SK-N-SH (cell line): ENCODE measurements at regions not wholly inside any gene's neighbourhood (a gene's known extent, or its start where the extent isn't known, plus 50 kb on each side); places are given as distances from the start of the nearest gene placed in this dataset.

Experiments used
- CTCF ChIA-PET: fragments of 300-600, 350-600 bp; formaldehyde crosslinking; extraction: SDS; loops from one replicate; lab custom pipeline; 2021; lab: Yijun Ruan, JAX
- POLR2A ChIA-PET: fragments of 350-600 bp; sonication (Branson Sonifier 250); formaldehyde crosslinking; extraction: SDS; loops from one replicate; lab custom pipeline; 2020; ENCODE audit warnings: antibody characterized with exemption, inconsistent platforms; lab: Yijun Ruan, JAX
- DNase-seq: peaks from one replicate; pipeline ENCODE4 v3.0.0; 2012
- H2AFZ ChIP-seq: fragments of 200-600 bp; sonication (generic); 2 replicates; pipeline ENCODE4 v1.8.1; 2016; ENCODE audit warnings: antibody characterized with exemption, mild to moderate bottlenecking, low read depth
- H3F3A ChIP-seq: fragments of 200-600 bp; sonication (generic); replicated peaks from 2 replicates; pipeline ENCODE3; 2016; ENCODE audit warnings: antibody characterized with exemption, mild to moderate bottlenecking; ENCODE audit not compliant: insufficient read depth
- H3K27ac ChIP-seq, 2 experiments: fragments of 200-500 bp in 1 of 2; fragments of 200-600 bp in 1 of 2; sonication (Bioruptor generic) in 1 of 2; sonication (generic), shearing (Covaris generic) in 1 of 2; 2 replicates each; pipeline versions ENCODE4 v1.5.1 to v1.6.1; 2014 to 2016; ENCODE audit warnings: low read depth in 2 of 2, inconsistent platforms in 1 of 2, low read length in 1 of 2, mild to moderate bottlenecking in 1 of 2, mixed read lengths in 1 of 2
- H3K27me3 ChIP-seq: fragments of 200-600 bp; sonication (generic), shearing (Covaris generic); 2 replicates; pipeline ENCODE4 v1.6.1; 2016; ENCODE audit warnings: mixed run types; ENCODE audit not compliant: insufficient read depth
- H3K36me3 ChIP-seq, 2 experiments: fragments of 200-500 bp in 1 of 2; fragments of 200-600 bp in 1 of 2; sonication (Bioruptor generic) in 1 of 2; sonication (generic) in 1 of 2; replicated peaks in 1 of 2; 2 replicates each; pipeline versions ENCODE3 to v1.5.1; 2014 to 2016; ENCODE audit warnings: low read length in 1 of 2, mild to moderate bottlenecking in 1 of 2; ENCODE audit not compliant: insufficient read depth in 2 of 2, control insufficient read depth in 1 of 2
- H3K4me1 ChIP-seq, 2 experiments: fragments of 200-500 bp in 1 of 2; fragments of 200-600 bp in 1 of 2; sonication (Bioruptor generic) in 1 of 2; sonication (generic), shearing (Covaris generic) in 1 of 2; 2 replicates each; pipeline versions ENCODE4 v1.5.1 to v1.6.1; 2014 to 2016; ENCODE audit warnings: low read depth in 1 of 2, low read length in 1 of 2, mixed run types in 1 of 2; ENCODE audit not compliant: insufficient read depth in 2 of 2, control insufficient read depth in 1 of 2
- H3K4me2 ChIP-seq: fragments of 200-600 bp; sonication (generic), shearing (Covaris generic); 2 replicates; pipeline ENCODE4 v1.6.1; 2017; ENCODE audit warnings: mixed run types
- H3K4me3 ChIP-seq, 2 experiments: fragments of 200-500 bp in 1 of 2; fragments of 200-600 bp in 1 of 2; sonication (Bioruptor generic) in 1 of 2; sonication (generic), shearing (Covaris generic) in 1 of 2; 2 replicates each; pipeline versions ENCODE4 v1.5.1 to v1.8.1; 2014 to 2016; ENCODE audit warnings: low read depth in 2 of 2, inconsistent platforms in 1 of 2, low read length in 1 of 2, mild to moderate bottlenecking in 1 of 2, mixed read lengths in 1 of 2, moderate library complexity in 1 of 2
- H3K79me2 ChIP-seq: fragments of 200-600 bp; sonication (generic); 2 replicates; pipeline ENCODE4 v1.8.1; 2017; ENCODE audit warnings: mild to moderate bottlenecking; ENCODE audit not compliant: insufficient read depth
- H3K9ac ChIP-seq: fragments of 200-600 bp; sonication (generic); 2 replicates; pipeline ENCODE4 v1.6.1; 2017; ENCODE audit warnings: mixed run types
- H3K9me2 ChIP-seq: fragments of 200-600 bp; sonication (generic); 2 replicates; pipeline ENCODE4 v1.6.1; 2017; ENCODE audit warnings: mixed run types
- H3K9me3 ChIP-seq: fragments of 200-600 bp; sonication (generic); 2 replicates; pipeline ENCODE4 v1.6.1; 2017; ENCODE audit warnings: mixed run types, mild to moderate bottlenecking, moderate library complexity
- H4K20me1 ChIP-seq: fragments of 200-600 bp; sonication (generic); 2 replicates; pipeline ENCODE4 v1.6.1; 2017; ENCODE audit warnings: mild to moderate bottlenecking, mixed run types; ENCODE audit not compliant: insufficient read depth
- CHD2 ChIP-seq: fragments of 150-350 bp; IDR thresholded peaks from 2 replicates; pipeline ENCODE4 v1.6.1; 2018; ENCODE audit warnings: low read length; ENCODE audit not compliant: partially characterized antibody
- CTCF ChIP-seq: fragments of 200-600 bp; sonication (generic); IDR thresholded peaks from 2 replicates; pipeline ENCODE4 v1.6.1; 2017; ENCODE audit warnings: antibody characterized with exemption, mild to moderate bottlenecking, moderate library complexity
- ELF1 ChIP-seq: IDR thresholded peaks from 2 replicates; pipeline ENCODE4 v1.4.0; 2012
- EP300 ChIP-seq, 2 experiments: IDR thresholded peaks; 2 replicates each; pipeline versions ENCODE4 v1.4.0 to v1.6.1; 2012; ENCODE audit warnings: borderline replicate concordance in 1 of 2, low read depth in 1 of 2, low read length in 1 of 2
- EZH2phosphoT487 ChIP-seq: fragments of 200-600 bp; sonication (generic); IDR thresholded peaks from 2 replicates; pipeline ENCODE4 v1.6.1; 2017; ENCODE audit warnings: low read depth, mixed run types, mild to moderate bottlenecking, antibody characterized with exemption, moderate library complexity, borderline replicate concordance
- FOSL2 ChIP-seq: IDR thresholded peaks from 2 replicates; pipeline ENCODE4 v1.4.0; 2012; ENCODE audit warnings: low read depth, mild to moderate bottlenecking, moderate library complexity, borderline replicate concordance
- FOXM1 ChIP-seq: IDR thresholded peaks from 2 replicates; pipeline ENCODE4 v1.4.0; 2012; ENCODE audit warnings: low read depth, mild to moderate bottlenecking
- IRF3 ChIP-seq: fragments of 150-350 bp; IDR thresholded peaks from 2 replicates; pipeline ENCODE4 v1.6.1; 2016; ENCODE audit warnings: mild to moderate bottlenecking, low read depth, low read length
- MAX ChIP-seq: IDR thresholded peaks from 2 replicates; pipeline ENCODE4 v1.4.0; 2012; ENCODE audit warnings: low read depth
- MEF2A ChIP-seq: IDR thresholded peaks from 2 replicates; pipeline ENCODE4 v1.4.0; 2012; ENCODE audit warnings: low read depth, borderline replicate concordance
- POLR2AphosphoS5 ChIP-seq: IDR thresholded peaks from 2 replicates; pipeline ENCODE4 v1.6.1; 2012; ENCODE audit warnings: low read depth, low read length
- RAD21 ChIP-seq: IDR thresholded peaks from 2 replicates; pipeline ENCODE4 v1.6.1; 2012; ENCODE audit warnings: mild to moderate bottlenecking, low read length
- REST ChIP-seq: IDR thresholded peaks from 2 replicates; pipeline ENCODE4 v1.6.1; 2012; ENCODE audit warnings: mild to moderate bottlenecking, low read depth, low read length, moderate library complexity
- RFX5 ChIP-seq: IDR thresholded peaks from 2 replicates; pipeline ENCODE4 v1.6.1; 2012; ENCODE audit warnings: mild to moderate bottlenecking, improper control_type of control experiment, low read length
- RXRA ChIP-seq: IDR thresholded peaks from 2 replicates; pipeline ENCODE4 v1.4.0; 2012; ENCODE audit warnings: low read depth, mild to moderate bottlenecking, borderline replicate concordance
- YY1 ChIP-seq: IDR thresholded peaks from 2 replicates; pipeline ENCODE4 v1.4.0; 2012; ENCODE audit warnings: low read depth, mild to moderate bottlenecking
- ZBTB33 ChIP-seq: IDR thresholded peaks from 2 replicates; pipeline ENCODE4 v1.4.0; 2012; ENCODE audit warnings: low read depth, borderline replicate concordance
- WGBS: methylation state at CpG from one replicate; pipeline ENCODE4 v1.1.6; 2017; ENCODE audit warnings: low lambda C conversion rate; 5-methylcytosine and 5-hydroxymethylcytosine counted together

GRCh38 chr10:113982296-113982695, 61.4 kb upstream of the ADRB1 start:
- H3K79me2 ChIP-seq = no peaks in the 10 kb centered on the region
- no peaks in the 10 kb centered on the region; a peak in 1 of 4 replicates for H3K4me1 ChIP-seq
- no peak overlapping the region for H3K9ac ChIP-seq
- no peak overlapping the region for H3K4me3 ChIP-seq
- H3F3A ChIP-seq = no peaks in the 10 kb centered on the region
- no peaks in the 10 kb centered on the region for H3K36me3 ChIP-seq
- DNase-seq = no peak
- no peaks in the 10 kb centered on the region for H3K9me3 ChIP-seq
- H3K27ac ChIP-seq = no peak overlapping the region
- no peak overlapping the region for H2AFZ ChIP-seq
- H3K27me3 ChIP-seq = 0 out of 2 replicates have a peak, but pooled peaks cover 4% of the 10 kb centered on the region
- CTCF ChIA-PET = interaction anchor here (0.6 to 1.2 kb wide), 2 partner anchors 121 to 147 kb away, joined by 3 read pairs; no protein-coding TSS in a partner anchor
- TF ChIP-seq CTCF = no peak
- no peak for TF ChIP-seq IRF3
- no peak for TF ChIP-seq YY1
- TF ChIP-seq CHD2 = no peak
- TF ChIP-seq EP300 (IDR thresholded peaks at IDR 0.05; ENCODE audit: borderline replicate concordance in 1 of 2, low read depth in 1 of 2, low read length in 1 of 2) = no peak
- no peak for TF ChIP-seq POLR2AphosphoS5
- TF ChIP-seq REST = no peak
- no peak for TF ChIP-seq MEF2A
- H3K4me2 ChIP-seq = no peak overlapping the region
- H4K20me1 ChIP-seq = no peaks in the 10 kb centered on the region
- POLR2A ChIA-PET = no interaction called here
- H3K9me2 ChIP-seq = no peaks in the 10 kb centered on the region

- no peak for DNase-seq
- no peaks in the 10 kb centered on the region for H3K9me2 ChIP-seq
- H2AFZ ChIP-seq = no peak overlapping the region
- H4K20me1 ChIP-seq = no peaks in the 10 kb centered on the region
- WGBS = 69% methylated on average over 4 of the region's 4 CpGs
- no peak overlapping the region for H3K9ac ChIP-seq
- no peaks in the 10 kb centered on the region for H3K9me3 ChIP-seq
- H3K4me3 ChIP-seq = no peak overlapping the region
- H3K79me2 ChIP-seq = no peaks in the 10 kb centered on the region
- H3K27ac ChIP-seq = no peak overlapping the region
- ChIA-PET POLR2A (no interaction called here), CTCF (interaction anchor here (1.2 kb wide), 1 partner anchor 120 kb away, joined by 3 read pairs; no protein-coding TSS in a partner anchor)
- H3K4me2 ChIP-seq = no peak overlapping the region
- no peaks in the 10 kb centered on the region for H3K36me3 ChIP-seq
- H3K4me1 ChIP-seq = no peaks in the 10 kb centered on the region; a peak in 1 of 4 replicates
- no peaks in the 10 kb centered on the region for H3F3A ChIP-seq
- H3K27me3 ChIP-seq = 0 out of 2 replicates have a peak, but pooled peaks cover 4% of the 10 kb centered on the region
- TF ChIP-seq MAX (no peak), CTCF (no peak), FOSL2 (no peak), ELF1 (no peak), EZH2phosphoT487 (no peak), RFX5 (no peak), FOXM1 (no peak), ZBTB33 (no peak), RAD21 (no peak), RXRA (no peak)
Observed at GRCh38 chr10:113982769-113983168, 60.9 kb upstream of the ADRB1 start.
